HG02610 (cell line): ENCODE measurements at regions not wholly inside any gene's neighbourhood (a gene's known extent, or its start where the extent isn't known, plus 50 kb on each side); places are given as distances from the start of the nearest gene placed in this dataset.

Source experiments
- ATAC-seq: cut with Tn5 transposase; IDR thresholded peaks from one replicate; pipeline ENCODE4 v1.9.1; 2021; ENCODE audit warnings: mild to moderate bottlenecking, moderate library complexity; ENCODE audit not compliant: unreplicated experiment

DNA sequence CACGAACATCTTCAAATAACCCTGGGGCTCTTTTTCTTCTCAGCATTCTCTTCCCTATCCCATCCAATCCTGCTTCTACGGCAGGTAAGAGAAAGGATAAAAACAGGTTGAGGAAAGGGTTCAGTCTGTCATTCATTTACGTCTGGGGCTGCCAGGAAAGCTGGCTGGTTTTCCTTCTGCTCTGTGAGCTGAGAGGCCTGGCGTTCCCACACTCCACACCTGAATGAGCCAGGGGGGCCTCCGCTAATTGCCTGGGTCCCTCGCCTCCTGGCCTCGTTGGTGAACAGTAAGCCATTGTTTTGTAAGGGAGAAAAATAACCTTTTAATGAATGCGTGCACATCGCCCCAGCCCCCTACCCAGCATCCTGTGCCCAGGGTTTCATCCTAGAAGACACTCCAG, 70.8 kb upstream of the SIM2 start:
- ATAC-seq = no peak

DNA sequence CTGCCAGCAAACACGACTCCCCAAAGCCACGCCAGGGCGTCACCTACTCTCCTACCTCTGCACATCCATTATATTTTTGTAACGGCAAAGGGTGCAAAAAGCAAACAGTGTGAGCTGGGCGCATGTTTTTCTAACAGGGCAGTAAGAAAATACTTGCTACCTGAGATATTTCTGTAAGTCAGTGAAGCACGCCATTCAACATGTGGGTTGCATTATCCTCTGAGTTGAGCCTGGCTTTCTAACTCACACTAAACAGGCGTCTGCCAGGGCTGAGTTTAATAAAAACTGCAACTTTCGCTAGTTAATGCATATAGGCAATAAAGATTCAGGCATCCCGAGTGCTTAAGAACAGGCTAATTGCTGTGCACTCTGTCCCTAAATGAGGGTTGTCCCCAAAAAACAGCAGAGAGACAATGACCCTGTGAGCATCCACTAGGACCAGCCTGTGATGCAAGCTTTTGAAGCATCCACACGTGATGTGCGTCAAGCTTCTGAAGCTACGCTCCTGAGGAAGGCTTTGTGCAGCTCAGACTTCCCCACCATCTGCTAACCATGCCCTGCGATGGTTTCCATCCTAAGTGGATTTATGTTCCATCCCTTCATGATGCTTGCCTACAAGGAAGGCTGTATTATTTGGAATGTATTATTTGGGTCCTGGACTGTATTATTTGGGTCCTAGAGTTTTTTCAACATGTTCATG, 70.0 kb upstream of the SIM2 start:
- no peak for ATAC-seq

DNA sequence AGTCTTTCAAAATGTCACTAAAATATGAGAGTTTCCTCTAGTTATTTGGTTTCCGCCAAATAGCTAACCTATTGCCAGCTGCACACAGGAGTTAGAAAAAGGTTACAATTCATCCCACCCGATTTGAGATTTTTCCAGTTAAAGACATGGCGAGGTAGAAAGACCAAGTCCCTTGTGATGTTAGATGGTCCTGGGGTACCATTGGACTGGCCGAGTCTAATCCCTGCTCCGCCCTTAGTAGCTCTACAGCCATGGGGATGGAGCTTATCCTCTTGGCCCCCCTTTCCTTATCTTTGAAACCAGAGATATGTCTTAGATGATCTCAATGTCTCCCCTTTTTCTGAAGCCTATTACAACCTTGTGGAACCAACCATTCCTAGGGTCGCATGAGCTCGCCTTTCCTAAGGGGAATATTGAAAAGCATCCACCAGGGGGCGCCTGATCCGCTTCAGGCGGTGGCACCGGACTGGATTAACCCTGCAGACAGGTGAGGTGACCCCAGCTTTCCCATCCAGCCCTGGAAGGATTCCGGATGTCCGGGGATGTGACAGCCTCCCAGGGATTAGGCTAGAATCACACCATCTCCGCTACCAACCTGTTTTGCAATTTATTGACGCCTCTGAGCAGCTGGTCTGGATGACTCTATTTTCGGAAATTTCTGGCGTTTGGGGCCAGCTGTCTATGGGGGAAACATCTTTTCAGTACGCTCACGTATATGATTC, 68.3 kb upstream of the SIM2 start:
- no peak for ATAC-seq

DNA sequence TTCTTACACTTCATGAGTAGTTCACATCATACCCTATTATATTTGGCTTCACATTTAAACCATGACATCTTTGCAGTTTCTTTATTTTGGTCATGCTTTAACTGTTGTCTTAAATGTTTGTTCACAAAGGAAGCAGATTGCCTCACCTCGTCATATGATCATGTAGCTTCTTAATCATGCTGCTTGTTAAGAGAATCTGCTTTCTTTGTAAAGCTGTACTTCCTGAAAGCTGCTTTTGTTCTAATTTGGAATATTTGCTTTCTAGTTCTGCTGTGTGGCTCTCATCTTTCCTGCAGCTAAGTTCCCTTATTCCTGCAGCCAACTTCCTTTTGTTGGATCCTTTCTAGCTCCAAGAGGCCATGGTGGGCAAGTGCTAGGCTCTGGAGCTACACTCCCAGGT, 62.9 kb upstream of the SIM2 start:
- no peak for ATAC-seq

DNA sequence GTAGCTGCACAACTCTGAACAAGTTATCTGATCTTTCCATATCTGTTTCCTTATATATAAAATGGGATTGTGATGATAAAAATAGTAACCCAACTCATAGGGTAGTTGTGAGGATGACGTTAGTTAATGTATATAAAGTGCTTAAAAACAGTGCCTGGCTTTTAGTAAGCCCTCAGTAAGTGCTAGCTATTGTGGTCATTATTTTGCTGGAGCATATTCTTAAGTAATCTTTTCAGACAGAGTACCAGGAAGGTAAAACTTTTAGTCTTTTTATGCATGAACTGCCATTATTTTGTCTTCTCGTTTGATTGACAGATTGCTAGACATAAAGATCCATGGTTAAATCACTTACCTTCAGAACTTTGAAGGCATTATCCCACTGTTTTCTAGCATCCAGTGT, 62.5 kb upstream of the SIM2 start:
- ATAC-seq = no peak

DNA sequence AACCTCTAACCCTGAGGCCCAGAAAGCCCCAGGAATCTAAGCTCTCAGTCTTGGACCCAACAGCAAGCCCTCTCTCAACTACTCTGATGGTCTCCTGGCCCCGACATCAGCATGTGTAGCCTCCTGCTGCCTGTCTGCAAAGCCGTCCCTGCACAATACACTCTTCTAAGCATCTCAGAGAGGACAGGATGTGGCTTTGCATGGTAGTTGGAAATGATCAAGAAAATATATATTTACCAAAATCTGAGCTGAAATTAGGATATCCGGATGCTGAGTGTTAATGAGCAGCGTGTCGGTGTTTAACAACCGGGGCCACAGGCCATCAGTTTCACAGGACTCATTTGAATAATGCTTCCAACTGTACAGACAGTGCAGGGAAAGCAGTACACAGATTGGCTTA, 59.1 kb upstream of the SIM2 start:
- ATAC-seq = no peak

DNA sequence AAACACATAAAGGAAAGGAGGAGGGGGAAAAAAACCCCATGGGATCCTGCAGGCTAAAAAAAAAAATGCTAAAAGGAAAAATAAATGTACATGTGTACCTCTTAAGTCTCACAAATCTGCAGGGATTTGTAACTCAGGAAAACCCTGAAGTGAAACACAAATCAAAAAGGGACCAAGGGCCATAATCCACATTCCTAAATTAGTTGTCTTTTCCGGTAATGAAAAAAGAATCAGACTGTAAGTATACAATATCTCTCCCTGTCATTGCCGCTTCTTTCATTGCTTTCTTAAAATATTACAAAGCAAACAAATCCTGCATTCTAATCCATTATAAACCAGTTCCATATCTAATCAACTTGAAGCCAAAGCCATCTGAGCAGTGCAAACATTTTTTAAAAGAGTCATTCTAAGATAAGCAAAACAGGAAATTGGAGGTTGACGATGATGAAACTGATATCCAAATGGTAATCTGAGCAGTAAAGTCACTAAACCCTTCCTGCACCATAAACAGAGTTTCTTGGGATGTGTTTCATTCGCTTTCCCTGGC, 58.7 kb upstream of the SIM2 start:
- no peak for ATAC-seq

DNA sequence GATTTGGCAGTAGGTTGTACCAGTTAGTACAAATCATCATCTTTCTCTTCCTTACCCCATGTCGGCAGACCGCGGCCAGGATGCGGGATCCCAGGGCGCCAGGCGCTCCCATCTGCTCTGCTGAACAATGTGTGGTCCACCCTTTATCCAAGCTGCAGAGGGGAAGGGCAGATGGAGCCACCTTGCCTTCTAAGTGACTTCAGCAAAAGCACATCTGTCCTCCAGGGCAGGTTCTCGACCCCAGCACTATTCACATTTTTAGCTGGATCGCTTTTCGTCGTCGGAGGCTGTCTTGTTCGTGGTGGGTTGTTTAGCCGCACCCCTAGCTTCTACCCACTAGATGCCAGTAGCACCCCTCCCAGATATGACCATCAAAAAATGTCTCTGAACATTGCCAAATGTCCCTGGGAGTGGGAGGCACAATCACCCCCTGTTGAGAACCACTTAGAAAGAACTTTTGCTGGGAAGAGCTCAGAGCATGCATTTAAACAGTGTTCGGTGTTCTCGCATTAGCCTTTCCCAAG, 58.1 kb upstream of the SIM2 start:
- no peak for ATAC-seq

DNA sequence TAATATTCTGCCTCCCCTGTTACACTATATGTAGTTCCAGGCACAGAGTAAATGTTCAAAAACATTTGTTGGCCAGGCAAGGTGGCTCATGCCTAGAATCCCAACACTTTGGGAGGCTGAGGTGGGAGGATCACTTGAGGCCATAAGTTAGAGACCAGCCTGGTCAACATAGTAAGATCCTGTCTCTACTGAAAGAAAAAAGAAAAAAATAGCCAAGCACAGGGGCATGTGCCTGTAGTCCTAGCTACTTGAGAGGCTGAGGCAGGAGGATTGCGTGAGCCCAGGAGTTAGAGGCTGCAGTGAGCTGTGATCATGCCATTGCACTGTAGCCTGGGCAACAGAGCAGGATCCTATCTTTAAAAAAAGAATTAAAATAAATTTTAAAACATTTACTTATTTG, 57.6 kb upstream of the SIM2 start:
- ATAC-seq = no peak

DNA sequence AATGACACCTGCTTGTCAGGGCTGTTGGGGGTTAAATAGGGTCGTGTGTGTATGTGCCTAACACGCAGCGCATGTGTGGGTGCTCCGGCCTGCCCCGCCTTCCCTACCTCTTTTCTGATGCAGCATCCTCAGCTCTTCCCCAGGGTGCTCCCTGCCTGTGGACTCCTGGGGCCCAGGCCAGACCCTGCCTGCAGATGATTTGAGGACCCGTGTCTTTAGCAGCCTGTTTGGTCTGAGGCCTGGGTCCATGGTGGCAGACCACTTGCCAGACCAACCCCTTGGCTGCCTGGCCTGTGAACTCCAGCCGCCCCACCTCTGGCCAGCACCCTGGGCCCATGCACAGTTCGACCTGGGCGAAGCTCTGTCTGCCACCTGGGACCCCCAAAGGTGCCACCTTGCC, 57.0 kb upstream of the SIM2 start:
- no peak for ATAC-seq

DNA sequence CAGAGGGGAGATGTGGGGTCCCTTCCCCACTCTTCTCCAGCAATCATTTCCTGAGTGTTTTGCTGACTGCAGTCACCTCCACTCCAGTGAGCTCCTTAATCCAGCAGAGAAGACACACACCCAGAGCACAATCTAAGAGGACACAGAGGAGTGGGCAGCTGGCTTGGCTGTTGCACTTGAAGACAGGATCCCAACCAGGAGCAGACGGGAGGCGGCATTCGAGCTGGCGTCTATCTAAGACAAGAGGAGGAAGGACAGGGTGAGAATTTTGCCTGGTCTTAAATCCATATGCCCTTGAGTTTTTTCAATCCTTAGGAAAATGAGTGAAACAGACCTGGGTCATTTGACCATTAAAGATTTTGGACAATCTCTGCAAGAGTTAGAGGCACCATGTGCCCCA, 56.1 kb upstream of the SIM2 start:
- no peak for ATAC-seq

DNA sequence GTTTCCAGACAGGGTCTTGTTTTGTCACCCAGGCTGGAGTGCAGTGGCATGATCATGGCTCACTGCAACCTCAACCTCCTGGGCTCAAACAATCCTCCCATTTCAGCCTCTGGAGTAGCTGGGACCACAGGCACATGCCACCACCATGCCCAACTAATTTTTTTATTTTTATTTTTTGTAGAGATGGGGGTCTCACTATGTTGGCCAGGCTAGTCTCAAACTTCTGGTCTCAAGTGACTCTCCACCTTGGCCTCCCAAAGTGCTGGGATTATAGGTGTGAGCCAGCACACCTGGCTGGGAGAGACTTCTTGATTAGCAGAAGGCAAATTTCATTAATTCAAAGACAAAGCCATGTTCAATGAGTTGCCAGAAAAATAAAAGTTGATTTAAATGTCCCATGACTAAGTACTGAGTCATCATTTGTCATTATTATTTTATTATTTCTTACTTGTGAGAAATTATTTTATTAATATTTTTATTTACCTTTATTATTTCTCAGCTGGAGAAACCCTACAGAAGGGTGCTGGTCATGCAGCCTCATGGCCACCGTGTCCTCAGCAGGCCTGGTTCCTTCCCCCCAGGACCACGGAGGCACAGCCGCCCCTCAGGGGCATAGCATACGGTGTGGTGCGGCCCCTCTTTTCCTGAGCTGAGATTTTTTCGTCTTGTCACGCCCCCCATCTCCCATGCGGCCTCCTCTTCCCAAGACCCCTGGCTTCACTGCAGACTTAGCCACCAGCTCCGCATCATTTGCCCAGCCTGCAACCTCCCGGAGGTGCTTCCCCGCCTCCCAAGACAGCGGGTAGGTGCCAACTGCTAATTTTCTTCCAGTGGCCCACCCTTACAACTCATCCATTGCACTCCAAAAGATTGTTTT, 55.3 kb upstream of the SIM2 start:
- no peak for ATAC-seq

DNA sequence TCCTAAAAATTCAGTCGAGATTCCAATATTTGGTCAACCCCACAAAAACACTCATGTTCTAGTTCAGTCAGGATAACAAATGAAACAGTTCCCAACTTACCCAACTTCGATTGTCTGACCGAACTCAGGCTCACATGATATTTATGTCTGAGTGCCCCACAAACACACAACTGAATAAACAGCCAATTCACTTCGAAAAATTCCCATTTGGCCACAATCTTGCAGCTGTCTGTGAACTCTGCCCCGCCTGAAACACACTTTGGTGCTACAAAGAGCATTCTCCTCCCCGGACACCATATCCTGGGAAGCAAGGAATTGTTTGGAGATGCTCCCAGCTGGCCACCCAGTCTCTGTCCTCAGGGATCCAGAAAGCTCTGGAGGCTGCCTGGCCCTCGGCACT, 52.9 kb upstream of the SIM2 start:
- ATAC-seq = no peak

DNA sequence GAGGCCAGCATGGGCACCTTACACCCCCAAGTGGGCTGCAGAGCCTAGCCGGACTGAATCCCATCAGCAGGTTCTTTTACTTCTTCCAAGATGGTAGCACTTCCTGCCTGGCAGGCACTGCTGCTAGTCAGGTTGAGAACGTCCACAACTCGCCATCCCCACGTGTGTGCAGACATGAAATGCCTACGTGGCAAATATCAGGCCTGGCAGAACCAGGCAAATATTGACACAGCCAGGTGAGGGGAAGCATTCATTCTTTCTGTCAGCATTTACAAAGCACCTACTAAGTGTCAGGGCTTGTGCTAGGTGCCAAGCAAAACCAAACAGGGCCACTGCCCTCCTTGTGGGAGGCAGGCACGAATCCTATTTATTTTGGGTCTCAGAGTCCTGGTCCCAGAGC, 52.3 kb upstream of the SIM2 start:
- no peak for ATAC-seq

DNA sequence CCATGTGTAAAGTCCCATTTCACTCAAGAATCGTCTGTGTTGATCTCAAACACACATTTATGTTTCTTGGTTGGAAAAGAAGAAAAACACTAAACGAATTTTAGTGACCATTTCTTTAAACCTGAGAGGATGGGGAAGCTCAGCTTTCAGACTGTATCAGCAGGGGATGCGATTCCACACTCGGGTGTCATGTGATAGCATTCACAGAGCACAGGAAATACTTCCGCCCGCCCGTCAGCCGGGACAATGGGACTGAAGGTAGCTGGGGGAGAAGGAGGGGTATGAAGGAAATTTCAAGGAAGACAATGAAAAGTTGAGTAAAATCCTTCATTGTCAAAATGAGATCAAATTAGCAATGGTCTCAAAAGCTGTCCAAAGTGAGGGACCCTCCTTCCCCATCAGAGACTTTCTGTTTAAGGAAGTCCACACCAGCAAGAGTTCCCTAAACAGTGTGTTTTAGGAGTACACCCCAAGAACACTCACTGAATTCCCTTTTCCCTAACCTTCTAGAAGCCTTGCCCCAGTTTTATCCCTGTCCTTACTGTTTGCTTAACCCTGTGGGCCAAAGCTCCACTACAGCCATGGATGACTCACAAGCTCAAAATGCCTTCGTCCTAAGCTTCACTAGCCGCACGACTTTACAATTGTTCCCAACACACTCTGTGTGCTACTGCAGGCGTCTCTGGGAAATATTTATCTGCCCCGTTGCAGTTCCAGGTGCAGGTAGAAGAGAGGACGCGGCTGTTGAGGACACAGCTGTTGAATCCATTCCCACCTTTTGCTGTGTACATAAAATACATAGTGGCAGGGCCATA, 51.4 kb upstream of the SIM2 start:
- no peak for ATAC-seq
